22Rv1 (cell line): ENCODE measurements at regions not wholly inside any gene's neighbourhood (a gene's known extent, or its start where the extent isn't known, plus 50 kb on each side); places are given as distances from the start of the nearest gene placed in this dataset.

Source experiments
- CTCF ChIP-seq: fragments of 450-650 bp; IDR thresholded peaks from 2 replicates; pipeline ENCODE4 v1.5.1; 2017; ENCODE audit warnings: mild to moderate bottlenecking
- ZFX ChIP-seq: fragments of 450-650 bp; IDR thresholded peaks from 2 replicates; pipeline ENCODE4 v1.6.1; 2017; ENCODE audit warnings: antibody characterized with exemption, borderline replicate concordance

GRCh38 chr2:146987996-146988395 lies 856.8 kb upstream of the ACVR2A start:
- TF ChIP-seq CTCF (no peak), ZFX (no peak)
